H1 (cell line): ENCODE measurements at regions not wholly inside any gene's neighbourhood (a gene's known extent, or its start where the extent isn't known, plus 50 kb on each side); places are given as distances from the start of the nearest gene placed in this dataset.

Experiments used
- POLR2AphosphoS5 ChIP-seq: IDR thresholded peaks from 2 replicates; pipeline ENCODE4 v1.6.1; 2011; ENCODE audit warnings: low read depth, low read length
- TF ChIP-seq, protein P1 (sequence below), 3 experiments: IDR thresholded peaks; 1 replicate in 2 of 3; 2 replicates in 1 of 3; pipeline versions ENCODE4 v1.5.1 to v1.6.1; 2011; ENCODE audit warnings: low read length in 3 of 3, mild to moderate bottlenecking in 3 of 3, inconsistent platforms in 2 of 3, low read depth in 1 of 3, moderate library complexity in 1 of 3; ENCODE audit not compliant: insufficient read depth in 1 of 3; ENCODE audit errors: control extremely low read depth in 1 of 3

DNA sequence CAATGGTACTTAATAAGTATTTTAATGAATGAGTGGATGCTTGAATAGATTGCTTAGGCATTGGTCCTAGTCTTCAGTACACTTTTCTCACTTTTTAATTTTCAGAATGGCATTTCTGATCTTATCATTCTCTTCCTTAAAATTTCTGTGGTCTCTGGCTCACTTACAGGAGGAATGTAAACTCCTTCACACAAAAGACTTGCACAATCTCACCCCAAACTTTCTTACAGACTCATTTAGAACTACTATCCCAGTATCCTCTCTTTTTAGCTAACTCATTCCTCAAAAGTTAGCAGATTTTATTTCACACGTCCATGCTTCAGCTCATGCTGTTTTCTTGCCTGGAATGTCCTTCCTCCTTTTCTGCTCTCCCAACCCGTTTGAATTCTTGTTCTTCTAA lies 350.1 kb downstream of the GRXCR1 start:
- TF ChIP-seq, protein P1, sequence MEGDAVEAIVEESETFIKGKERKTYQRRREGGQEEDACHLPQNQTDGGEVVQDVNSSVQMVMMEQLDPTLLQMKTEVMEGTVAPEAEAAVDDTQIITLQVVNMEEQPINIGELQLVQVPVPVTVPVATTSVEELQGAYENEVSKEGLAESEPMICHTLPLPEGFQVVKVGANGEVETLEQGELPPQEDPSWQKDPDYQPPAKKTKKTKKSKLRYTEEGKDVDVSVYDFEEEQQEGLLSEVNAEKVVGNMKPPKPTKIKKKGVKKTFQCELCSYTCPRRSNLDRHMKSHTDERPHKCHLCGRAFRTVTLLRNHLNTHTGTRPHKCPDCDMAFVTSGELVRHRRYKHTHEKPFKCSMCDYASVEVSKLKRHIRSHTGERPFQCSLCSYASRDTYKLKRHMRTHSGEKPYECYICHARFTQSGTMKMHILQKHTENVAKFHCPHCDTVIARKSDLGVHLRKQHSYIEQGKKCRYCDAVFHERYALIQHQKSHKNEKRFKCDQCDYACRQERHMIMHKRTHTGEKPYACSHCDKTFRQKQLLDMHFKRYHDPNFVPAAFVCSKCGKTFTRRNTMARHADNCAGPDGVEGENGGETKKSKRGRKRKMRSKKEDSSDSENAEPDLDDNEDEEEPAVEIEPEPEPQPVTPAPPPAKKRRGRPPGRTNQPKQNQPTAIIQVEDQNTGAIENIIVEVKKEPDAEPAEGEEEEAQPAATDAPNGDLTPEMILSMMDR (IDR thresholded peaks at IDR 0.05; ENCODE audit: control extremely low read depth in 1 of 3, insufficient read depth in 1 of 3, low read depth in 1 of 3, low read length in 3 of 3) = no peak
- no peak for TF ChIP-seq POLR2AphosphoS5
